ENCODE measurements at regions not wholly inside any gene's neighbourhood (a gene's known extent, or its start where the extent isn't known, plus 50 kb on each side); places are given as distances from the start of the nearest gene placed in this dataset.
"Not testable (repeated sequence)": the region's sequence is repeated elsewhere in the genome, so short reads cannot be mapped to it uniquely, and the experiment has no call there.

DNA sequence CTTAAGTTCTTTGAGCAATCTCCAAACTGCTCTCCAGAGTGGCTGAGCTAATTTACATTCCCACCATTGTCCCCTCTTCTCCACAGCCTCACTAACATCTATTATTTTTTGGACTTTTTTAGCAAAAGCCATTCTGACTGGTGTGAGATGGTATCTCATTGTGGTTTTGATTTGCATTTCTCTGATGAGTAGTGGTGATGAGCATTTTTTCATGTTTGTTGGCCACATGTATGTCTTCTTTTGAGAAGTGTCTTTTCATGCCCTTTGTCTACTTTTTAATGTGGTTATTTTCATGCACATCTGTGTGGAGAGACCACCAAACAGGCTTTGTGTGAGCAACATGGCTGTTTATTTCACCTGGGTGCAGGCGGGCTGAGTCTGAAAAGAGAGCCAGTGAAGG is 199.7 kb upstream of the TRPC7 start:
- H3K9me3 ChIP-seq; H3K27me3 ChIP-seq; H3K36me3 ChIP-seq; H3K4me1 ChIP-seq; H3K4me3 ChIP-seq; H3K27ac ChIP-seq; DNase-seq (ENCODE audit: low spot score in 2 of 2): not testable (repeated sequence)
- 78 to 86% methylated on average over 1 of the region's 1 CpG for WGBS, 2 donors

DNA sequence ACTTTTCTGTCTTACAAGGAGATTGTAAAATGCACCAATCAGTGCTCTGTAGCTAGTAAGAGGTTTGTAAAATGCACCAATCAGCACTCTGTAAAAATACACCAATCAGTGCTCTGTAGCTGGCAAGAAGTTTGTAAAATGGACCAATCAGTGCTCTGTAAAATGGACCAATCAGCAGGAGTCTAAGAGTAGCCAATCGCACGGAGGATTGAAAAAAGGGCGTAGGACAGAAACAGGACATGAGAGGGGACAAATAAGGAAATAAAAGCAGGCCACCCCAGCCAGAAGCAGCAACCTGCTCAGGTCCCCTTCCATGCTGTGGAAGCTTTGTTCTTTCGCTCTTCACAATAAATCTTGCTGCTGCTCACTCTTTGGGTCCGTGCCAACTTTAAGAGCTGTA is 199.1 kb upstream of the TRPC7 start:
- H3K36me3 ChIP-seq; H3K27ac ChIP-seq; DNase-seq (ENCODE audit: low spot score in 2 of 2); H3K9me3 ChIP-seq; H3K4me1 ChIP-seq; H3K27me3 ChIP-seq; H3K4me3 ChIP-seq: not testable (repeated sequence)
- WGBS, 2 donors = 89 to 94% methylated on average over 5 of the region's 5 CpGs

DNA sequence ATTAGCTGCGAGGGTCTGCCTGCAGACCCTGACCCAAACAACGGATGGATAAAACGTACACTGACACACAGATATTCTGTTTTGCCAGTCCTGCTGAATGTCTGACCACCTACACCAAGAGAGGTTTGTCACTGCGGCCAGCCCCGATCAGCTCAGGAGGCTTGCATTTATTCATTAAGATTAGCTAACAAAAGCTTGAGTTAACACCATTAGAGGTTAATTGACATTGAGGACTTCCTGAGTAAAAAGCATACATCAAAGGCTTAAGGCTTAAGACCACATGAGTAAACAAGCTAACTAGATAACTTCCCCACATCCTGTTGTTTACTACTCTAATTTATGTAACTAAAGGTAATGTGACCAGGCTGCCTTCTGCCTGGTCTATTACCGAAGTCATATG is 198.1 kb upstream of the TRPC7 start:
- TF ChIP-seq POLR2A (IDR thresholded peaks at IDR 0.05) (no peak), EP300 (IDR thresholded peaks at IDR 0.05) (no peak)
- TF ChIP-seq, protein P1, sequence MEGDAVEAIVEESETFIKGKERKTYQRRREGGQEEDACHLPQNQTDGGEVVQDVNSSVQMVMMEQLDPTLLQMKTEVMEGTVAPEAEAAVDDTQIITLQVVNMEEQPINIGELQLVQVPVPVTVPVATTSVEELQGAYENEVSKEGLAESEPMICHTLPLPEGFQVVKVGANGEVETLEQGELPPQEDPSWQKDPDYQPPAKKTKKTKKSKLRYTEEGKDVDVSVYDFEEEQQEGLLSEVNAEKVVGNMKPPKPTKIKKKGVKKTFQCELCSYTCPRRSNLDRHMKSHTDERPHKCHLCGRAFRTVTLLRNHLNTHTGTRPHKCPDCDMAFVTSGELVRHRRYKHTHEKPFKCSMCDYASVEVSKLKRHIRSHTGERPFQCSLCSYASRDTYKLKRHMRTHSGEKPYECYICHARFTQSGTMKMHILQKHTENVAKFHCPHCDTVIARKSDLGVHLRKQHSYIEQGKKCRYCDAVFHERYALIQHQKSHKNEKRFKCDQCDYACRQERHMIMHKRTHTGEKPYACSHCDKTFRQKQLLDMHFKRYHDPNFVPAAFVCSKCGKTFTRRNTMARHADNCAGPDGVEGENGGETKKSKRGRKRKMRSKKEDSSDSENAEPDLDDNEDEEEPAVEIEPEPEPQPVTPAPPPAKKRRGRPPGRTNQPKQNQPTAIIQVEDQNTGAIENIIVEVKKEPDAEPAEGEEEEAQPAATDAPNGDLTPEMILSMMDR (IDR thresholded peaks at IDR 0.05) = no peak
- no peak for DNase-seq (ENCODE audit: low spot score in 2 of 2)
- Histone ChIP-seq H3K36me3 (no peaks in the 10 kb centered on the region), H3K27me3 (no peaks in the 10 kb centered on the region), H3K4me3 (no peak overlapping the region), H3K27ac (no peak overlapping the region), H3K4me1 (no peaks in the 10 kb centered on the region), H3K9me3 (peaks cover 0 to 5% (median 0%) of the 10 kb centered on the region in 4 donors)
- WGBS, 2 donors = 59 to 68% methylated on average over 6 of the region's 6 CpGs

DNA sequence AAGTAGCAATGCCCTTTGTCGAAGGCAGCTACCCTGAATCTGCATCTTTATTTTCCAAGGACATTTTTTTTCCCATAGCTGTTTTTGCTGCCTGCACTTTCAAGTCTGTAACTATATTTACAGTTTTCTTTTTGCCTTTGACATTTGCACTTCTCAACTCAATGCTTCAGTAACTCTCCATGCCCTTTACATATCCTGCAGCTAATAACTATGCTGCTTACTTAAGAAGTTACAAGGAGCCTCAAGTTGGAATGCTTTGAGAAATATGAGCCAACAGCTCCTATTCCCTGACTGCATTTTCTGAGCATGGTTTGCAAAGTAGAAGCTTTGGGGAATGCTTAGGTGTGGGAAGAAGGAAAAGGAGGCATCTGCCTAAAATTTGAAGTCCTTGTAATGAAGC is 194.8 kb upstream of the TRPC7 start:
- H3K4me3 ChIP-seq = no peak overlapping the region
- H3K4me1 ChIP-seq = no peaks in the 10 kb centered on the region
- DNase-seq (ENCODE audit: low spot score in 2 of 2) = no peak
- H3K27me3 ChIP-seq = no peaks in the 10 kb centered on the region
- H3K9me3 ChIP-seq = peaks cover 0 to 17% (median 0%) of the 10 kb centered on the region in 4 donors
- no peak for TF ChIP-seq POLR2A (IDR thresholded peaks at IDR 0.05)
- TF ChIP-seq, protein P1 (IDR thresholded peaks at IDR 0.05) = no peak
- no peak for TF ChIP-seq EP300 (IDR thresholded peaks at IDR 0.05)
- H3K27ac ChIP-seq = no peak overlapping the region
- H3K36me3 ChIP-seq = no peaks in the 10 kb centered on the region
- WGBS, 2 donors = 56 to 75% methylated on average over 1 of the region's 1 CpG

DNA sequence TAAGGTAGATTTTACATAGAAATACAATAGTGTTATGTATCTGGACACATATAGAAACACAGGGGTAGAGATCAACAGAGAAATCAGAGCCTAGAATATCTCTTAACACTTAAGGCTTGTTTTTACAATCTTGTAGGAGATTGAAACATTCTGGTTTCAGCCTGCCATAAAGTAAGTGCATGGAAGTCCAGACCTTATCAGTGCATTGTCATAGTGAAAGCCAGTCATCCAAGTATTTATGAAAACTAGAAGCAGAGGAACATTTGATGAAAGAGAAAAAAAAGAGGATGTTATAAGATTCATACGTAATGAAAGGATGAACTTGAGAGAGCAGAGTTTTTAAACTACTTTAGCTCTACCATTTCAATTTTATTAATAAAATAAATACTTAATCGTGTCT is 194.3 kb upstream of the TRPC7 start:
- Histone ChIP-seq H3K27ac (no peak overlapping the region), H3K9me3 (peaks cover 0 to 20% (median 0%) of the 10 kb centered on the region in 4 donors), H3K36me3 (no peaks in the 10 kb centered on the region), H3K4me1 (no peaks in the 10 kb centered on the region), H3K27me3 (no peaks in the 10 kb centered on the region), H3K4me3 (no peak overlapping the region)
- 54 to 70% methylated on average over 2 of the region's 2 CpGs for WGBS, 2 donors
- no peak for DNase-seq (ENCODE audit: low spot score in 2 of 2)
- TF ChIP-seq, protein P1 (IDR thresholded peaks at IDR 0.05) = no peak
- no peak for TF ChIP-seq EP300 (IDR thresholded peaks at IDR 0.05)
- TF ChIP-seq POLR2A (IDR thresholded peaks at IDR 0.05) = no peak

DNA sequence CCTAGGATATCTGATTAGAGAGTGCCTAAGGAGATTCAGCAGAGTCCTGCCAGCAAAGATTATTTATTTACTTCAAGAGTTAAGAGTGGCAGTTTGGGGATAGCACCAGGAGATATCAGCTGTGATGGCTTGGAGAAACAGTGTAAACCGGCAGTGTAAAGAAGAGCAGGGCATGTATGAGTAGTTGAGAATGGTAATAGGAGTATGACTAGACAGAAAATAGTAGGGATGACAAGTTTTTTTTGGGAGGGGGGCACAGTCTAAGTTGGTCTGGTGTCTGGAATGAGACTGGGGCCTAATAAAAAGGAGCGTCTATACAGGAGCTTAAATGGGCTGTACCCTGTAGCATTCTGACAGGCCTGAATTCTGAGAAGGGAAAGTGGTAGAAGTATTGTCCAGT is 181.8 kb upstream of the TRPC7 start:
- not testable (repeated sequence) for H3K4me3 ChIP-seq; H3K9me3 ChIP-seq; DNase-seq (ENCODE audit: low spot score in 2 of 2); H3K27ac ChIP-seq; H3K4me1 ChIP-seq; H3K36me3 ChIP-seq; H3K27me3 ChIP-seq
- 79 to 83% methylated on average over 2 of the region's 2 CpGs for WGBS, 2 donors

DNA sequence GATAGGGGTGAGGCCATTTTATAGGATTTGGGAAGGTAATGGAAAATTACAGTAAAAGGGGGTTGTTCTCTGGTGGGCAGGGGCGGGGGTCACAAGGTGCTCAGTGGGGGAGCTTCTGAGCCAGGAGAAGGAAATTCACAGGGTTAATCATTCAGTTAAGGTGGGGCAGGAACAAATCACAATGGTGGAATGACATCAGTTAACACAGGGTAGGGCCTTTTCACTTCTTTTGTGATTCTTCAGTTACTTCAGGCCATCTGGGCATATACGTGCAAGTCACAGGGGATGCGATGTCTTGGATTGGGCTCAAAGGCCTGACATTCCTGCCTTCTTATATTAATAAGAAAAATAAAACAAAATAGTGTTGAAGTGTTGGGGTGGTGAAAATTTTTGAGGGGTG is 181.1 kb upstream of the TRPC7 start:
- 85 to 90% methylated on average over 3 of the region's 3 CpGs for WGBS, 2 donors
- H3K27me3 ChIP-seq = not testable (repeated sequence)

DNA sequence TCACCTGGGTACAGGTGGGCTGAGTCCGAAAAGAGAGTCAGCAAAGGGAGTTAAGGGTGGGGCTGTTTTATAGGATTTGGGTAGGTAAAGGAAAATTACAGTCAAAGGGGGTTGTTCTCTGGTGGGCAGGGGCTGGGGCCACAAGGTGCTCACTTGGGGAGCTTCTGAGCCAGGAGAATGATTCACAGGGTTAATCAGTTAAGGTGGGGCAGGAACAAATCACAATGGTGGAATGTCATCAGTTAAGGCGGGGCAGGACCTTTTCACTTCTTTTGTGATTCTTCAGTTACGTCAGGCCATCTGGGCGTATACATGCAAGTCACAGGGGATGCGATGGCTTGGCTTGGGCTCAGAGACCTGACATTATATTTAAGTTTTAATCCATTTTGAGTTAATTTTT is 179.7 kb upstream of the TRPC7 start:
- DNase-seq (ENCODE audit: low spot score in 2 of 2); H3K9me3 ChIP-seq; H3K27ac ChIP-seq; H3K36me3 ChIP-seq; H3K27me3 ChIP-seq; H3K4me1 ChIP-seq; H3K4me3 ChIP-seq: not testable (repeated sequence)
- WGBS, 2 donors = 84 to 92% methylated on average over 5 of the region's 5 CpGs

More for the DNA sequence above, 181.1 kb upstream of the TRPC7 start:
- not testable (repeated sequence) for H3K27ac ChIP-seq; H3K36me3 ChIP-seq; H3K4me1 ChIP-seq; DNase-seq (ENCODE audit: low spot score in 2 of 2); H3K9me3 ChIP-seq; H3K4me3 ChIP-seq

Measured in tibial nerve (tissue), 4 donors.